HL-60 (cell line): ENCODE measurements at regions not wholly inside any gene's neighbourhood (a gene's known extent, or its start where the extent isn't known, plus 50 kb on each side); places are given as distances from the start of the nearest gene placed in this dataset.

Experiments
- DNase-seq, 2 experiments: peaks; one replicate each; pipeline ENCODE4 v3.0.0-alpha.2; 2010 to 2020; ENCODE audit warnings: low read depth in 1 of 2, low spot score in 1 of 2
- H3K27ac ChIP-seq: fragments of 250-450 bp; sonication (Bioruptor Pico); replicated peaks from 2 replicates; pipeline ENCODE4 v1.5.1; 2020; ENCODE audit warnings: mild to moderate bottlenecking, moderate library complexity
- H3K27me3 ChIP-seq: fragments of 250-450 bp; sonication (Bioruptor Pico); 2 replicates; pipeline ENCODE4 v1.5.1; 2021; ENCODE audit warnings: mild to moderate bottlenecking, moderate library complexity; ENCODE audit not compliant: insufficient read depth, poor library complexity, severe bottlenecking
- H3K4me3 ChIP-seq: replicated peaks from 2 replicates; pipeline ENCODE4 v1.5.1; 2011; ENCODE audit warnings: mild to moderate bottlenecking, control low read depth, low read length; ENCODE audit not compliant: insufficient read depth
- GABPA ChIP-seq: IDR thresholded peaks from 2 replicates; pipeline ENCODE4 v1.6.1; 2012; ENCODE audit warnings: low read depth
- POLR2AphosphoS5 ChIP-seq: IDR thresholded peaks from 2 replicates; pipeline ENCODE4 v1.6.1; 2012; ENCODE audit warnings: low read depth
- SPI1 ChIP-seq: IDR thresholded peaks from 2 replicates; pipeline ENCODE4 v1.6.1; 2012; ENCODE audit warnings: low read depth, mild to moderate bottlenecking, borderline replicate concordance
- TF ChIP-seq, protein P1 (sequence below): IDR thresholded peaks from 2 replicates; pipeline ENCODE4 v1.6.1; 2012; ENCODE audit warnings: low read depth; ENCODE audit not compliant: insufficient replicate concordance
- TF ChIP-seq, protein P2 (sequence below): IDR thresholded peaks from one replicate; pipeline ENCODE4 v1.5.1; 2011; ENCODE audit warnings: low read length, control low read depth, inconsistent platforms; ENCODE audit not compliant: insufficient read depth

DNA sequence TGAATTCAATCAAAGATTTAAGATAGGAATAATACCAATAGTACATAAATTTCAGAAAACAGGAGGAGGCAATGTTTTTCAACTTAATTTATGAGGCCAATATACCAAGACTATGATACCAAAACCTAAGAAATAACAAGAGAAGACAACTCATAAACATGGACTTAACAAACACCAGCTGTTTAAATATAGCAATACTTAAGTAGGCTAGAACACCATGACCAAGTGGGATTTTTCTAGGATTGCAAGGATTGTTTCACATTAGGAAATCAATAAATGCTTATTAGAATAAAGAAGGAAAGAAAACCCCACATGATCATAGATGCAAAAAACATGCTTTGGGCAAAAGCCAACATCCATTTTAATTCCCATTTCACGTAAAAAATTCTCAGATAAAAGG lies 355.1 kb downstream of the EPM2A start:
- DNase-seq, result no peak
- TF ChIP-seq POLR2AphosphoS5 (no peak), SPI1 (0 out of 2 replicates have a peak, but pooled peaks have one; percentile 5)
- H3K27ac ChIP-seq, result no peak overlapping the region
- no peak overlapping the region for H3K4me3 ChIP-seq
- no peaks in the 10 kb centered on the region for H3K27me3 ChIP-seq

DNA sequence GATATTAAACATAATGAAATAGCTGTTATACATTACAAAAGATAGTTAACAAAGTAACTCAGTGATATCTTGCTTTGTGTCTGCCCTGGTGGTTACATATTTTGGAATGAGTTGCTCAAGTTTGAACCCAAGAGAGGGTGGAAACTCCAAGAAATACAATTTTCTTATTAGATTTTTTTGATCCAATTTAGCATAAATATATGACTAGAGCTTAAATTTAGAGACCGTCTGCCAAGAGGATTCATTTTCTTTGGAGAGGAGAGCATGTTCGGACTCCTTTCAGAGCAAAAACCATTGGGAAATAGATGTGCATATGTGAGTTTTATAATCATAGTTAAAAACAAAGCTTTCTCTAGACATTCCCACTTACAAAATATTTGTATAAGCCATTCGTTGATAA lies 353.4 kb downstream of the EPM2A start:
- TF ChIP-seq, protein P1, sequence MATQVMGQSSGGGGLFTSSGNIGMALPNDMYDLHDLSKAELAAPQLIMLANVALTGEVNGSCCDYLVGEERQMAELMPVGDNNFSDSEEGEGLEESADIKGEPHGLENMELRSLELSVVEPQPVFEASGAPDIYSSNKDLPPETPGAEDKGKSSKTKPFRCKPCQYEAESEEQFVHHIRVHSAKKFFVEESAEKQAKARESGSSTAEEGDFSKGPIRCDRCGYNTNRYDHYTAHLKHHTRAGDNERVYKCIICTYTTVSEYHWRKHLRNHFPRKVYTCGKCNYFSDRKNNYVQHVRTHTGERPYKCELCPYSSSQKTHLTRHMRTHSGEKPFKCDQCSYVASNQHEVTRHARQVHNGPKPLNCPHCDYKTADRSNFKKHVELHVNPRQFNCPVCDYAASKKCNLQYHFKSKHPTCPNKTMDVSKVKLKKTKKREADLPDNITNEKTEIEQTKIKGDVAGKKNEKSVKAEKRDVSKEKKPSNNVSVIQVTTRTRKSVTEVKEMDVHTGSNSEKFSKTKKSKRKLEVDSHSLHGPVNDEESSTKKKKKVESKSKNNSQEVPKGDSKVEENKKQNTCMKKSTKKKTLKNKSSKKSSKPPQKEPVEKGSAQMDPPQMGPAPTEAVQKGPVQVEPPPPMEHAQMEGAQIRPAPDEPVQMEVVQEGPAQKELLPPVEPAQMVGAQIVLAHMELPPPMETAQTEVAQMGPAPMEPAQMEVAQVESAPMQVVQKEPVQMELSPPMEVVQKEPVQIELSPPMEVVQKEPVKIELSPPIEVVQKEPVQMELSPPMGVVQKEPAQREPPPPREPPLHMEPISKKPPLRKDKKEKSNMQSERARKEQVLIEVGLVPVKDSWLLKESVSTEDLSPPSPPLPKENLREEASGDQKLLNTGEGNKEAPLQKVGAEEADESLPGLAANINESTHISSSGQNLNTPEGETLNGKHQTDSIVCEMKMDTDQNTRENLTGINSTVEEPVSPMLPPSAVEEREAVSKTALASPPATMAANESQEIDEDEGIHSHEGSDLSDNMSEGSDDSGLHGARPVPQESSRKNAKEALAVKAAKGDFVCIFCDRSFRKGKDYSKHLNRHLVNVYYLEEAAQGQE, result no peak
- TF ChIP-seq POLR2AphosphoS5 (no peak), GABPA (no peak), SPI1 (no peak)
- TF ChIP-seq, protein P2, sequence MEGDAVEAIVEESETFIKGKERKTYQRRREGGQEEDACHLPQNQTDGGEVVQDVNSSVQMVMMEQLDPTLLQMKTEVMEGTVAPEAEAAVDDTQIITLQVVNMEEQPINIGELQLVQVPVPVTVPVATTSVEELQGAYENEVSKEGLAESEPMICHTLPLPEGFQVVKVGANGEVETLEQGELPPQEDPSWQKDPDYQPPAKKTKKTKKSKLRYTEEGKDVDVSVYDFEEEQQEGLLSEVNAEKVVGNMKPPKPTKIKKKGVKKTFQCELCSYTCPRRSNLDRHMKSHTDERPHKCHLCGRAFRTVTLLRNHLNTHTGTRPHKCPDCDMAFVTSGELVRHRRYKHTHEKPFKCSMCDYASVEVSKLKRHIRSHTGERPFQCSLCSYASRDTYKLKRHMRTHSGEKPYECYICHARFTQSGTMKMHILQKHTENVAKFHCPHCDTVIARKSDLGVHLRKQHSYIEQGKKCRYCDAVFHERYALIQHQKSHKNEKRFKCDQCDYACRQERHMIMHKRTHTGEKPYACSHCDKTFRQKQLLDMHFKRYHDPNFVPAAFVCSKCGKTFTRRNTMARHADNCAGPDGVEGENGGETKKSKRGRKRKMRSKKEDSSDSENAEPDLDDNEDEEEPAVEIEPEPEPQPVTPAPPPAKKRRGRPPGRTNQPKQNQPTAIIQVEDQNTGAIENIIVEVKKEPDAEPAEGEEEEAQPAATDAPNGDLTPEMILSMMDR, result no peak
- no peak overlapping the region for H3K27ac ChIP-seq
- H3K27me3 ChIP-seq, result no peaks in the 10 kb centered on the region
- no peak for DNase-seq
- H3K4me3 ChIP-seq, result no peak overlapping the region

- Histone ChIP-seq H3K4me3 (no peak overlapping the region), H3K27me3 (no peaks in the 10 kb centered on the region), H3K27ac (no peak overlapping the region)
- DNase-seq, result no peak
- TF ChIP-seq, protein P2, result no peak
- TF ChIP-seq POLR2AphosphoS5 (no peak), GABPA (no peak), SPI1 (no peak)
- TF ChIP-seq, protein P1, result no peak
These were observed 351.9 kb downstream of the EPM2A start for GRCh38 chr6:145383428-145383827.

DNA sequence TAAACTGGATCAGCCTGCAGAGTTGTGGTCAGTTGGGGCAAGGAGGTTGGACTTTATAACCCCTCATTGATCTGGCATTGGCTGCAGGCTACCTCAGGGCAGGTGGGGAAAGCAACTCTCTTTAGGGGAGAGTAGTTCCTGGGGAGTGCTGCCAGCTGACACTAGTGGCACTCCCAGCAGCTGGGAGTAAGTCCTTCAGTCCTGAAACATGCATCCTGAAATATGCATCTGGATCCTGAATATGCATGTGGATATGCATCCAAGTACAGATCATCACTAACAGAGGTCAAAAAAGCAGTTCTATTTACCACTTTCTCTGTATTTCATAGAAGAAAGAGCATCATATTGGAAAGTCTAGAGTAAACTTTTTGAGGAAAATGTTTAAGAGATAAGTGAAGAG lies 350.8 kb downstream of the EPM2A start:
- no peak overlapping the region for H3K4me3 ChIP-seq
- H3K27ac ChIP-seq, result no peak overlapping the region
- no peaks in the 10 kb centered on the region for H3K27me3 ChIP-seq
- no peak for DNase-seq
- TF ChIP-seq SPI1 (no peak), GABPA (no peak), POLR2AphosphoS5 (no peak)
- TF ChIP-seq, protein P2, result no peak
- TF ChIP-seq, protein P1, result no peak
